ENCODE measurements at regions not wholly inside any gene's neighbourhood (a gene's known extent, or its start where the extent isn't known, plus 50 kb on each side); places are given as distances from the start of the nearest gene placed in this dataset.

- Histone ChIP-seq H3K9ac (no peak overlapping the region), H3K36me3 (ENCODE audit: control insufficient read depth, insufficient read depth, low read length) (no peaks in the 10 kb centered on the region), H3K79me2 (no peaks in the 10 kb centered on the region), H3K4me3 (ENCODE audit: low read depth, low read length) (no peak overlapping the region), H3K27me3 (ENCODE audit: control insufficient read depth, insufficient read depth, low read length) (no peaks in the 10 kb centered on the region), H3K4me2 (ENCODE audit: low read length) (no peak overlapping the region), H3K9me3 (ENCODE audit: control insufficient read depth, low read length) (no peaks in the 10 kb centered on the region), H2AFZ (no peak overlapping the region), H3K4me1 (no peaks in the 10 kb centered on the region), H3K27ac (no peak overlapping the region)
- no peak for TF ChIP-seq CTCF (IDR thresholded peaks at IDR 0.05)
Observed at GRCh38 chr7:17622451-17622850, 317.8 kb downstream of the SNX13 start.

- Histone ChIP-seq H3K79me2 (no peaks in the 10 kb centered on the region), H3K9ac (no peak overlapping the region), H2AFZ (no peak overlapping the region), H3K9me3 (ENCODE audit: control insufficient read depth, low read length) (no peaks in the 10 kb centered on the region), H3K4me1 (no peaks in the 10 kb centered on the region), H3K4me3 (ENCODE audit: low read depth, low read length) (no peak overlapping the region), H3K4me2 (ENCODE audit: low read length) (no peak overlapping the region), H3K27me3 (ENCODE audit: control insufficient read depth, insufficient read depth, low read length) (no peaks in the 10 kb centered on the region), H3K36me3 (ENCODE audit: control insufficient read depth, insufficient read depth, low read length) (no peaks in the 10 kb centered on the region), H3K27ac (no peak overlapping the region)
- TF ChIP-seq CTCF (IDR thresholded peaks at IDR 0.05), result no peak
Observed at GRCh38 chr7:17623546-17624185, 316.6 kb downstream of the SNX13 start.

GRCh38 chr7:17624379-17624778 lies 315.9 kb downstream of the SNX13 start:
- Histone ChIP-seq H3K4me1 (no peaks in the 10 kb centered on the region), H3K27me3 (ENCODE audit: control insufficient read depth, insufficient read depth, low read length) (no peaks in the 10 kb centered on the region), H3K9me3 (ENCODE audit: control insufficient read depth, low read length) (no peaks in the 10 kb centered on the region)

GRCh38 chr7:17625043-17625442 lies 315.3 kb downstream of the SNX13 start:
- no peak for TF ChIP-seq CTCF (IDR thresholded peaks at IDR 0.05)
- H3K27ac ChIP-seq, result no peak overlapping the region
- no peaks in the 10 kb centered on the region for H3K27me3 ChIP-seq (ENCODE audit: control insufficient read depth, insufficient read depth, low read length)
- H2AFZ ChIP-seq, result no peak overlapping the region
- no peak overlapping the region for H3K9ac ChIP-seq
- no peaks in the 10 kb centered on the region for H3K9me3 ChIP-seq (ENCODE audit: control insufficient read depth, low read length)
- no peak overlapping the region for H3K4me3 ChIP-seq (ENCODE audit: low read depth, low read length)
- no peaks in the 10 kb centered on the region for H3K36me3 ChIP-seq (ENCODE audit: control insufficient read depth, insufficient read depth, low read length)
- H3K4me2 ChIP-seq (ENCODE audit: low read length), result no peak overlapping the region
- H3K4me1 ChIP-seq, result no peaks in the 10 kb centered on the region
- H3K79me2 ChIP-seq, result no peaks in the 10 kb centered on the region

More at GRCh38 chr7:17624379-17624778, 315.9 kb downstream of the SNX13 start:
- Histone ChIP-seq H3K79me2 (no peaks in the 10 kb centered on the region), H2AFZ (no peak overlapping the region), H3K27ac (no peak overlapping the region), H3K4me3 (ENCODE audit: low read depth, low read length) (no peak overlapping the region), H3K9ac (no peak overlapping the region), H3K4me2 (ENCODE audit: low read length) (no peak overlapping the region), H3K36me3 (ENCODE audit: control insufficient read depth, insufficient read depth, low read length) (no peaks in the 10 kb centered on the region)
- TF ChIP-seq CTCF (IDR thresholded peaks at IDR 0.05), result no peak

GRCh38 chr7:17626235-17626634 lies 314.1 kb downstream of the SNX13 start:
- Histone ChIP-seq H3K9ac (no peak overlapping the region), H3K4me3 (ENCODE audit: low read depth, low read length) (no peak overlapping the region), H3K9me3 (ENCODE audit: control insufficient read depth, low read length) (no peaks in the 10 kb centered on the region), H3K79me2 (no peaks in the 10 kb centered on the region), H3K36me3 (ENCODE audit: control insufficient read depth, insufficient read depth, low read length) (no peaks in the 10 kb centered on the region), H3K27ac (no peak overlapping the region), H3K4me1 (no peaks in the 10 kb centered on the region), H3K4me2 (ENCODE audit: low read length) (no peak overlapping the region), H2AFZ (no peak overlapping the region), H3K27me3 (ENCODE audit: control insufficient read depth, insufficient read depth, low read length) (no peaks in the 10 kb centered on the region)
- no peak for TF ChIP-seq CTCF (IDR thresholded peaks at IDR 0.05)
